GM19351 (cell line): ENCODE measurements at regions not wholly inside any gene's neighbourhood (a gene's known extent, or its start where the extent isn't known, plus 50 kb on each side); places are given as distances from the start of the nearest gene placed in this dataset.
"Not testable (repeated sequence)": the region's sequence is repeated elsewhere in the genome, so short reads cannot be mapped to it uniquely, and the experiment has no call there.

ENCODE experiments used
- ATAC-seq: cut with Tn5 transposase; IDR thresholded peaks from one replicate; pipeline ENCODE4 v1.9.1; 2021; ENCODE audit warnings: mild to moderate bottlenecking, moderate library complexity; ENCODE audit not compliant: unreplicated experiment

DNA sequence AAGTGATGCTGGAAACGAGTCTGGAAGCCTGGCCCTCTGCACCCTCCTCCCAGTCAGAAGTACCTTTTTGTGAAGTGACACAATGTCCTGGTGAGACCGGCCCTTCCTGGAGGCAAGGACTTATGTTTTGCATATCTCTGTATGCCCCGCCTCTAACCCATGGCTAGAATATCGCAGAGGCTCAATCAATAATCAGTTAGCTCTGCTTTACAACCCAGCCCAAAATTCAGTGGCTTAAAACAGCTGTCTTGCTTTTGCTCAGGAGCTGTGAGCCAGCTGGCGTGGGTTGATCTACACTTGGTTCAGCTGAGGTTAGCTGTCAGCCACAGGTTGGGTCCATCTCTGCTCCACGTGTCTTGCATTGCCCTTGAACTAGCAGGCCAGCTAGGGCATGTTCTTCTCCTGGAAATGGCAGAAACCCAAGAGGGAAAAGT is 98.8 kb upstream of the METTL14 start:
- no peak for ATAC-seq

- ATAC-seq: no peak
These were observed 97.9 kb upstream of the METTL14 start for GRCh38 chr4:118587116-118587831.

- ATAC-seq: no peak
These were observed 97.2 kb upstream of the METTL14 start for GRCh38 chr4:118587946-118588345.

GRCh38 chr4:118589471-118590055 is 95.6 kb upstream of the METTL14 start:
- no peak for ATAC-seq

DNA sequence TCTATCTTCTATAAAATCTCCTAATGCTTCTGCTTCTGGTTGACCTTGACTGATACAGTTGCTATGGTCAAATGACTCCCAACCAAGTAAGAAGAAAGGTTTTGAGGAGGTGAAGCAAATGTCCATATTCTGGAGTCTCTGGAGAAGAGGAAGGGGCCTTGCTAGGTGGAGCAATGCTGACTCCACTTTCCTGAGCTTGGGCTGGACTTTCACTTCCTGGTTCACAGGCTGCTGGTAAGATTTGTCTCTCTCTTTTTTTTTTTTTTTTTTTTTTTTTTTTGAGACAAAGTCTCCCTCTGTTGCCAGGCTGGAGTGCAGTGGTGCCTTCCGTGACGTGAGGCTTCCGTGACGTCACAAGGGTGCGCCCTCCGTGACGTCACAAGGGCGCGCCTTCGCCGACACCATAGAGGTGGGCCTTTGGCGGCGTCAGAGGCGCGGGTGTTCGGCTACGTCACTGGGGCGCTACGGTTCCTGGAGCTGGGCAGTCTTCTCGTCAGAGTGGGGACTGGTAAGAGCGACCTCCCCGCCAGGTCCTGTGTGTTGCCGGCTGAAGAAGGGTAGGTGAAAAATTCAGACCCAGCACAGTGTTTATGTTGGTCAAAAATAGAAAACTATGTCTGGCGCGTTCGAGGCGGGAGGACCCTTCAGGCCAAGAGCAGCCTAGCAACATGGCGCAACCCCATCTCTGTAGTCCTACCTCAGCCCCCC is 93.7 kb upstream of the METTL14 start:
- peak; percentile 97 for ATAC-seq

DNA sequence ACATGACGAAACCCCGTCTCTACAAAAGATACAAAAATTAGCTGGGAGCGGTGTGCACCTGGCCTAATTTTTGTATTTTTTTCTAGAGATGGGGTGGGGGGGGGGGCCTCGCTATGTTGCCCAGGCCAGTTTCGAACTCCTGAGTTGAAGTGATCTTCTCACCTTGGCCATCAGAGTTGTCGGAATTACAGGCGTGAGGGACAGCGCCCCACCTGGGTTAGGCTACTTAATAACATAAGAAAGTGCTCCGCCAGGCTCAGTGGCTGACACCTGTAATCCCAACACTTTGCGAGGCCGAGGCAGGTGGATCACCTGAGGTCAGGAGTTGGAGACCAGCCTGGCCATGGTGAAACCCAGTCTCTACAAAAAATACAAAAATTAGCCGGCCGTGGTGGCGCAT is 92.9 kb upstream of the METTL14 start:
- not testable (repeated sequence) for ATAC-seq

- not testable (repeated sequence) for ATAC-seq
These were observed 89.3 kb upstream of the METTL14 start for GRCh38 chr4:118595883-118596282.

GRCh38 chr4:118625097-118625496 is 60.1 kb upstream of the METTL14 start:
- not testable (repeated sequence) for ATAC-seq

DNA sequence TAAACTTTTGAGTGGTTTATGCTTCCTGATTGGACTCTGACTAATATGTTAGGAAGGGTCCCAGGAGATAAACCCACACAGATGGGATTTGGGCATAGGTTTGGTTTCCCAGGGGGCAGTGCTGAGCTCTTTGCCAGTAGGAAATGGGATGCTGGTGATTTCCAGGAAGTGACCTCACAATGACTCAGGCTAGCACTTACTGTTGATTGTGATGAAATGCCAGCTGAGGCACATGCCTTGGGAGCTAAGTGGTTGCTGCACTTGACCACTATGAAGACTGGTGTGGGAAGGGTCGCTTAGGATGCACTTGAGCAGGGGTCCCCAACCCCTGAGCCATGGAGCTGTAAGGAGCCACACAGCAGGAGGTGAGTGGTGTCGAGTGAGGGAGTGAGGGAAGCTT is 55.5 kb upstream of the METTL14 start:
- ATAC-seq: not testable (repeated sequence)

DNA sequence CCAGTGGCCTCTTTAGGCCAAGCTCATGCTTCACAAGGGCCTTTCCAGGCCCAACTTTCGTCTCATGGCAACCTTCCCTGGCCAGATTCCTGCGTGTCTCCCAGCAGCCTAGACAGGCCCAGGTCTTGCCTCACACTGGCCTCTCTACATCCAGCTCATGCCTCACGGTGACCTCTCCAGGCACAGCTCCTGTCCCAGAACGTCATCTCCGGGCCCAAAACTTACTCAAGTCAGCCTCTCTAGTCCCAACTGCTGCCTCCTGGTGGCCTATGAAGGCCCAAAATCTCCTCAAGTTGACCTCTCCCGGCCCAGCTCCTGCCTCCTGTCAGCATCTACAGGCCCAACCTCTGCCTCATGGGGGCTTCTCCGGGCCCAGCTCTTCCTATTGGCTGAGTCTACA is 54.3 kb upstream of the METTL14 start:
- ATAC-seq: not testable (repeated sequence)

DNA sequence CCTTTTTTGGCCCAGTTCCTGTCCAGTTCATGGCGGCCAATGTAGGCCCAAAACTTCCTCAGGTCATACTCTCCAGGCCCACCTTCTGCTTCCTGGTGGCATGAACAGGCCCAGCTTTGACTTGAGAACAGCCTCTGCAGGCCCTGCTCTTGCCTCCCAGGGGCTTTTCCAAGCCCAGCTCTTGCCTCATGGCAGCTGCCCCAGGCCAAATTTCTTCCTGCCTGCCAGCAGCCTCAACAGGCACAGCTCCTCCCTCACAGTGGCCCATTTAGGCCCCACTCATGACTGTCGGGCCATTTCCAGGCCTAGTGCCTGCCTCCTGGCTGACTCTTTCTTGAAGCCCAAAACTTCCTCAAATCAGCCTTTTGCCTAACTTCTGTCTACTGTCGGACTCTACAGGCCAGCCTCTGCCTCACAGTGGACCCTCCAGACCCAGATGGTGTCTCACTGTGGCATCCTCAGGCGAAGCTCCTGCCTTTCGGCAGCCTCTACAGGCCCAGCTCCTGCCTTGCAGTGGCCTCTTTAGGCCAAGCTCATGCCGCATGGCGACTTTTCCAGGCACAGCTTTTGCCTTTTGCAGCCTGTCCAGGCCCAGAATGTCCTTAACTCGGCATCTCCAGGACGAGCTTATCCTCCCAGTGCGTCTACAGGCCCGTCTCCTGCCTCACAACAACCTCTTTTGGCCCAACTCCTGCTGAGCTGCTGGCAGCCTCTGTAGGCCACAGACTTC is 53.7 kb upstream of the METTL14 start:
- not testable (repeated sequence) for ATAC-seq

GRCh38 chr4:118633476-118633875 is 51.7 kb upstream of the METTL14 start:
- not testable (repeated sequence) for ATAC-seq

- ATAC-seq: not testable (repeated sequence)
These were observed 50.9 kb upstream of the METTL14 start for GRCh38 chr4:118634126-118634875.
